WTC11 (cell line): ENCODE measurements at regions not wholly inside any gene's neighbourhood (a gene's known extent, or its start where the extent isn't known, plus 50 kb on each side); places are given as distances from the start of the nearest gene placed in this dataset.

Experiments used
- ATAC-seq: fragments of 200-7000 bp; cut with Tn5 transposase; 2 replicates; pipeline ENCODE4 v1.10.0; 2021; ENCODE audit warnings: mild to moderate bottlenecking, moderate library complexity
- CTCF ChIA-PET: fragments of 300-600 bp; sonication (Branson Sonifier 250); formaldehyde crosslinking; loops from one replicate; lab custom pipeline; 2021; ENCODE audit warnings: antibody characterized with exemption; lab: Charles Lee
- POLR2A ChIA-PET: fragments of 350-600 bp; sonication (Branson Sonifier 250); formaldehyde crosslinking; loops from one replicate; lab custom pipeline; 2021; ENCODE audit warnings: antibody characterized with exemption; lab: Charles Lee
- DNase-seq: peaks from one replicate; pipeline ENCODE4 v3.0.0; 2021; ENCODE audit warnings: low spot score
- H3K27ac Mint-ChIP-seq: 2 replicates; pipeline ENCODE4 v1.8.0; 2021; ENCODE audit warnings: mixed read lengths
- H3K27me3 Mint-ChIP-seq: 2 replicates; pipeline ENCODE4 v1.8.0; 2021; ENCODE audit warnings: low read depth, mild to moderate bottlenecking, moderate library complexity, mixed read lengths
- H3K36me3 Mint-ChIP-seq: 2 replicates; pipeline ENCODE4 v1.8.0; 2021; ENCODE audit warnings: mixed read lengths
- H3K4me1 Mint-ChIP-seq: 2 replicates; pipeline ENCODE4 v1.8.0; 2022; ENCODE audit warnings: mixed read lengths
- H3K4me3 Mint-ChIP-seq: 2 replicates; pipeline ENCODE4 v1.8.0; 2021; ENCODE audit warnings: mild to moderate bottlenecking, moderate library complexity, mixed read lengths
- H3K9me3 Mint-ChIP-seq: 2 replicates; pipeline ENCODE4 v1.8.0; 2021; ENCODE audit warnings: mixed read lengths
- ELF4 ChIP-seq: sonication (generic); formaldehyde crosslinking; IDR thresholded peaks from 2 replicates; pipeline ENCODE4 v1.8.1; 2022; ENCODE audit warnings: low read depth, mild to moderate bottlenecking, moderate library complexity, missing genetic modification reagents
- MYBL2 ChIP-seq: sonication (generic); formaldehyde crosslinking; IDR thresholded peaks from 2 replicates; pipeline ENCODE4 v1.8.1; 2023; ENCODE audit warnings: mild to moderate bottlenecking, moderate library complexity, missing genetic modification reagents
- NR3C1 ChIP-seq: sonication (generic); formaldehyde crosslinking; conservative IDR thresholded peaks from 2 replicates; pipeline ENCODE4 v1.8.1; 2023; ENCODE audit warnings: low read depth, mild to moderate bottlenecking, missing genetic modification reagents
- OVOL2 ChIP-seq: fragments of 250-450 bp; sonication (Bioruptor Pico); IDR thresholded peaks from 2 replicates; pipeline ENCODE4 v1.9.0; 2021; ENCODE audit warnings: mild to moderate bottlenecking, borderline replicate concordance
- ZNF121 ChIP-seq: sonication (generic); formaldehyde crosslinking; IDR thresholded peaks from 2 replicates; pipeline ENCODE4 v1.8.0; 2023; ENCODE audit warnings: missing genetic modification reagents
- ZNF138 ChIP-seq: sonication (generic); formaldehyde crosslinking; conservative IDR thresholded peaks from 2 replicates; pipeline ENCODE4 v1.8.1; 2022; ENCODE audit warnings: mild to moderate bottlenecking, moderate library complexity, missing genetic modification reagents
- ZNF219 ChIP-seq: sonication (generic); formaldehyde crosslinking; IDR thresholded peaks from 2 replicates; pipeline ENCODE4 v1.8.0; 2023; ENCODE audit warnings: missing genetic modification reagents, mild to moderate bottlenecking, borderline replicate concordance
- TF ChIP-seq, protein P1 (sequence below): sonication (generic); formaldehyde crosslinking; IDR thresholded peaks from 2 replicates; pipeline ENCODE4 v1.8.0; 2022; ENCODE audit warnings: mild to moderate bottlenecking, missing genetic modification reagents
- TF ChIP-seq, protein P2 (sequence below): sonication (generic); formaldehyde crosslinking; IDR thresholded peaks from 2 replicates; pipeline ENCODE4 v1.8.0; 2022; ENCODE audit warnings: mild to moderate bottlenecking, missing genetic modification reagents
- TF ChIP-seq, protein P3 (sequence below): sonication (generic); formaldehyde crosslinking; IDR thresholded peaks from 2 replicates; pipeline ENCODE4 v1.8.1; 2023; ENCODE audit warnings: mild to moderate bottlenecking, missing genetic modification reagents
- TF ChIP-seq, protein P4 (sequence below): fragments of 250-450 bp; sonication (Bioruptor Pico); IDR thresholded peaks from 2 replicates; pipeline ENCODE4 v2.1.2; 2022; ENCODE audit warnings: mild to moderate bottlenecking, moderate library complexity
- TF ChIP-seq, protein P5 (sequence below): sonication (generic); formaldehyde crosslinking; IDR thresholded peaks from 2 replicates; pipeline ENCODE4 v1.8.0; 2023; ENCODE audit warnings: missing genetic modification reagents, mild to moderate bottlenecking, borderline replicate concordance
- TF ChIP-seq, protein P6 (sequence below): sonication (generic); formaldehyde crosslinking; IDR thresholded peaks from 2 replicates; pipeline ENCODE4 v1.8.0; 2023; ENCODE audit warnings: missing genetic modification reagents
- TF ChIP-seq, protein P7 (sequence below): sonication (generic); formaldehyde crosslinking; IDR thresholded peaks from 2 replicates; pipeline ENCODE4 v1.8.1; 2023; ENCODE audit warnings: mild to moderate bottlenecking, missing genetic modification reagents, moderate library complexity
- TF ChIP-seq, protein P8 (sequence below): sonication (generic); formaldehyde crosslinking; IDR thresholded peaks from 2 replicates; pipeline ENCODE4 v1.8.1; 2023; ENCODE audit warnings: mild to moderate bottlenecking, missing genetic modification reagents, borderline replicate concordance

DNA sequence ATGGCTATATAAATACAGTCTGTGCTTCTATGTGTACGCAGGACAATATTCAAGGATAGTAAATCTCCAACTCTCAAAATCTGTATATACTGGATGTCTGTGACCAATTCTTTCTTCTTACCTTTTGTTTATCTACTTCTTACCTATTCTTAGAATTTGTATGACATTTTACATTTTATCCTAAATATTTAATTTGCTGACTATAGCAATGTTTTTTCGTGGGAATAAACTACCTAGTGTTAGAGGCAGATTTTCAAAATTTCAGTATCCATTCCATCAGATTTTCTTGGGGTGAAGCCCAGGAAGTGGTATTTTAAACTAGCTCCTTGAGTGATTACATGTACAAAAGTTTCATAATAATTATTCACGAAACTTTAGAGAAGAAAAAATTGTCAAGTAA is 334.5 kb upstream of the BCHE start:
- ChIA-PET CTCF (no interaction called here), POLR2A (interaction anchor here (0.8 kb wide), 1 partner anchor 79 kb away, joined by 3 read pairs; no protein-coding TSS in a partner anchor)
- ATAC-seq (no peak), DNase-seq (no peak)
- no peak overlapping the region for H3K4me3 Mint-ChIP-seq
- H3K27ac Mint-ChIP-seq = no peak overlapping the region
- no peaks in the 10 kb centered on the region for H3K4me1 Mint-ChIP-seq
- no peak for TF ChIP-seq ZNF138
- TF ChIP-seq, protein P1, sequence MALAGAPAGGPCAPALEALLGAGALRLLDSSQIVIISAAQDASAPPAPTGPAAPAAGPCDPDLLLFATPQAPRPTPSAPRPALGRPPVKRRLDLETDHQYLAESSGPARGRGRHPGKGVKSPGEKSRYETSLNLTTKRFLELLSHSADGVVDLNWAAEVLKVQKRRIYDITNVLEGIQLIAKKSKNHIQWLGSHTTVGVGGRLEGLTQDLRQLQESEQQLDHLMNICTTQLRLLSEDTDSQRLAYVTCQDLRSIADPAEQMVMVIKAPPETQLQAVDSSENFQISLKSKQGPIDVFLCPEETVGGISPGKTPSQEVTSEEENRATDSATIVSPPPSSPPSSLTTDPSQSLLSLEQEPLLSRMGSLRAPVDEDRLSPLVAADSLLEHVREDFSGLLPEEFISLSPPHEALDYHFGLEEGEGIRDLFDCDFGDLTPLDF = no peak
- TF ChIP-seq, protein P2, sequence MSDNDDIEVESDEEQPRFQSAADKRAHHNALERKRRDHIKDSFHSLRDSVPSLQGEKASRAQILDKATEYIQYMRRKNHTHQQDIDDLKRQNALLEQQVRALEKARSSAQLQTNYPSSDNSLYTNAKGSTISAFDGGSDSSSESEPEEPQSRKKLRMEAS = no peak
- TF ChIP-seq, protein P3, sequence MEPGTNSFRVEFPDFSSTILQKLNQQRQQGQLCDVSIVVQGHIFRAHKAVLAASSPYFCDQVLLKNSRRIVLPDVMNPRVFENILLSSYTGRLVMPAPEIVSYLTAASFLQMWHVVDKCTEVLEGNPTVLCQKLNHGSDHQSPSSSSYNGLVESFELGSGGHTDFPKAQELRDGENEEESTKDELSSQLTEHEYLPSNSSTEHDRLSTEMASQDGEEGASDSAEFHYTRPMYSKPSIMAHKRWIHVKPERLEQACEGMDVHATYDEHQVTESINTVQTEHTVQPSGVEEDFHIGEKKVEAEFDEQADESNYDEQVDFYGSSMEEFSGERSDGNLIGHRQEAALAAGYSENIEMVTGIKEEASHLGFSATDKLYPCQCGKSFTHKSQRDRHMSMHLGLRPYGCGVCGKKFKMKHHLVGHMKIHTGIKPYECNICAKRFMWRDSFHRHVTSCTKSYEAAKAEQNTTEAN (CRISPR knock-in tag) = no peak
- TF ChIP-seq ELF4 (CRISPR knock-in tag) = no peak
- no peak for TF ChIP-seq ZNF219
- TF ChIP-seq, protein P4, sequence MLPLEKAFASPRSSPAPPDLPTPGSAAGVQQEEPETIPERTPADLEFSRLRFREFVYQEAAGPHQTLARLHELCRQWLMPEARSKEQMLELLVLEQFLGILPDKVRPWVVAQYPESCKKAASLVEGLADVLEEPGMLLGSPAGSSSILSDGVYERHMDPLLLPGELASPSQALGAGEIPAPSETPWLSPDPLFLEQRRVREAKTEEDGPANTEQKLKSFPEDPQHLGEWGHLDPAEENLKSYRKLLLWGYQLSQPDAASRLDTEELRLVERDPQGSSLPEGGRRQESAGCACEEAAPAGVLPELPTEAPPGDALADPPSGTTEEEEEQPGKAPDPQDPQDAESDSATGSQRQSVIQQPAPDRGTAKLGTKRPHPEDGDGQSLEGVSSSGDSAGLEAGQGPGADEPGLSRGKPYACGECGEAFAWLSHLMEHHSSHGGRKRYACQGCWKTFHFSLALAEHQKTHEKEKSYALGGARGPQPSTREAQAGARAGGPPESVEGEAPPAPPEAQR (CRISPR knock-in tag) = no peak
- TF ChIP-seq, protein P5, sequence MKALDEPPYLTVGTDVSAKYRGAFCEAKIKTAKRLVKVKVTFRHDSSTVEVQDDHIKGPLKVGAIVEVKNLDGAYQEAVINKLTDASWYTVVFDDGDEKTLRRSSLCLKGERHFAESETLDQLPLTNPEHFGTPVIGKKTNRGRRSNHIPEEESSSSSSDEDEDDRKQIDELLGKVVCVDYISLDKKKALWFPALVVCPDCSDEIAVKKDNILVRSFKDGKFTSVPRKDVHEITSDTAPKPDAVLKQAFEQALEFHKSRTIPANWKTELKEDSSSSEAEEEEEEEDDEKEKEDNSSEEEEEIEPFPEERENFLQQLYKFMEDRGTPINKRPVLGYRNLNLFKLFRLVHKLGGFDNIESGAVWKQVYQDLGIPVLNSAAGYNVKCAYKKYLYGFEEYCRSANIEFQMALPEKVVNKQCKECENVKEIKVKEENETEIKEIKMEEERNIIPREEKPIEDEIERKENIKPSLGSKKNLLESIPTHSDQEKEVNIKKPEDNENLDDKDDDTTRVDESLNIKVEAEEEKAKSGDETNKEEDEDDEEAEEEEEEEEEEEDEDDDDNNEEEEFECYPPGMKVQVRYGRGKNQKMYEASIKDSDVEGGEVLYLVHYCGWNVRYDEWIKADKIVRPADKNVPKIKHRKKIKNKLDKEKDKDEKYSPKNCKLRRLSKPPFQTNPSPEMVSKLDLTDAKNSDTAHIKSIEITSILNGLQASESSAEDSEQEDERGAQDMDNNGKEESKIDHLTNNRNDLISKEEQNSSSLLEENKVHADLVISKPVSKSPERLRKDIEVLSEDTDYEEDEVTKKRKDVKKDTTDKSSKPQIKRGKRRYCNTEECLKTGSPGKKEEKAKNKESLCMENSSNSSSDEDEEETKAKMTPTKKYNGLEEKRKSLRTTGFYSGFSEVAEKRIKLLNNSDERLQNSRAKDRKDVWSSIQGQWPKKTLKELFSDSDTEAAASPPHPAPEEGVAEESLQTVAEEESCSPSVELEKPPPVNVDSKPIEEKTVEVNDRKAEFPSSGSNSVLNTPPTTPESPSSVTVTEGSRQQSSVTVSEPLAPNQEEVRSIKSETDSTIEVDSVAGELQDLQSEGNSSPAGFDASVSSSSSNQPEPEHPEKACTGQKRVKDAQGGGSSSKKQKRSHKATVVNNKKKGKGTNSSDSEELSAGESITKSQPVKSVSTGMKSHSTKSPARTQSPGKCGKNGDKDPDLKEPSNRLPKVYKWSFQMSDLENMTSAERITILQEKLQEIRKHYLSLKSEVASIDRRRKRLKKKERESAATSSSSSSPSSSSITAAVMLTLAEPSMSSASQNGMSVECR (CRISPR knock-in tag) = no peak
- no peak for TF ChIP-seq MYBL2 (CRISPR knock-in tag)
- TF ChIP-seq NR3C1 (CRISPR knock-in tag) = no peak
- no peak for TF ChIP-seq OVOL2 (CRISPR knock-in tag)
- TF ChIP-seq, protein P6, sequence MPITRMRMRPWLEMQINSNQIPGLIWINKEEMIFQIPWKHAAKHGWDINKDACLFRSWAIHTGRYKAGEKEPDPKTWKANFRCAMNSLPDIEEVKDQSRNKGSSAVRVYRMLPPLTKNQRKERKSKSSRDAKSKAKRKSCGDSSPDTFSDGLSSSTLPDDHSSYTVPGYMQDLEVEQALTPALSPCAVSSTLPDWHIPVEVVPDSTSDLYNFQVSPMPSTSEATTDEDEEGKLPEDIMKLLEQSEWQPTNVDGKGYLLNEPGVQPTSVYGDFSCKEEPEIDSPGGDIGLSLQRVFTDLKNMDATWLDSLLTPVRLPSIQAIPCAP (CRISPR knock-in tag) = no peak
- TF ChIP-seq, protein P7, sequence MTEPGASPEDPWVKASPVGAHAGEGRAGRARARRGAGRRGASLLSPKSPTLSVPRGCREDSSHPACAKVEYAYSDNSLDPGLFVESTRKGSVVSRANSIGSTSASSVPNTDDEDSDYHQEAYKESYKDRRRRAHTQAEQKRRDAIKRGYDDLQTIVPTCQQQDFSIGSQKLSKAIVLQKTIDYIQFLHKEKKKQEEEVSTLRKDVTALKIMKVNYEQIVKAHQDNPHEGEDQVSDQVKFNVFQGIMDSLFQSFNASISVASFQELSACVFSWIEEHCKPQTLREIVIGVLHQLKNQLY = no peak
- TF ChIP-seq, protein P8, sequence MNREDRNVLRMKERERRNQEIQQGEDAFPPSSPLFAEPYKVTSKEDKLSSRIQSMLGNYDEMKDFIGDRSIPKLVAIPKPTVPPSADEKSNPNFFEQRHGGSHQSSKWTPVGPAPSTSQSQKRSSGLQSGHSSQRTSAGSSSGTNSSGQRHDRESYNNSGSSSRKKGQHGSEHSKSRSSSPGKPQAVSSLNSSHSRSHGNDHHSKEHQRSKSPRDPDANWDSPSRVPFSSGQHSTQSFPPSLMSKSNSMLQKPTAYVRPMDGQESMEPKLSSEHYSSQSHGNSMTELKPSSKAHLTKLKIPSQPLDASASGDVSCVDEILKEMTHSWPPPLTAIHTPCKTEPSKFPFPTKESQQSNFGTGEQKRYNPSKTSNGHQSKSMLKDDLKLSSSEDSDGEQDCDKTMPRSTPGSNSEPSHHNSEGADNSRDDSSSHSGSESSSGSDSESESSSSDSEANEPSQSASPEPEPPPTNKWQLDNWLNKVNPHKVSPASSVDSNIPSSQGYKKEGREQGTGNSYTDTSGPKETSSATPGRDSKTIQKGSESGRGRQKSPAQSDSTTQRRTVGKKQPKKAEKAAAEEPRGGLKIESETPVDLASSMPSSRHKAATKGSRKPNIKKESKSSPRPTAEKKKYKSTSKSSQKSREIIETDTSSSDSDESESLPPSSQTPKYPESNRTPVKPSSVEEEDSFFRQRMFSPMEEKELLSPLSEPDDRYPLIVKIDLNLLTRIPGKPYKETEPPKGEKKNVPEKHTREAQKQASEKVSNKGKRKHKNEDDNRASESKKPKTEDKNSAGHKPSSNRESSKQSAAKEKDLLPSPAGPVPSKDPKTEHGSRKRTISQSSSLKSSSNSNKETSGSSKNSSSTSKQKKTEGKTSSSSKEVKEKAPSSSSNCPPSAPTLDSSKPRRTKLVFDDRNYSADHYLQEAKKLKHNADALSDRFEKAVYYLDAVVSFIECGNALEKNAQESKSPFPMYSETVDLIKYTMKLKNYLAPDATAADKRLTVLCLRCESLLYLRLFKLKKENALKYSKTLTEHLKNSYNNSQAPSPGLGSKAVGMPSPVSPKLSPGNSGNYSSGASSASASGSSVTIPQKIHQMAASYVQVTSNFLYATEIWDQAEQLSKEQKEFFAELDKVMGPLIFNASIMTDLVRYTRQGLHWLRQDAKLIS (CRISPR knock-in tag) = no peak
- no peak for TF ChIP-seq ZNF121
- H3K9me3 Mint-ChIP-seq = no peaks in the 10 kb centered on the region
- no peaks in the 10 kb centered on the region for H3K36me3 Mint-ChIP-seq
- H3K27me3 Mint-ChIP-seq = no peaks in the 10 kb centered on the region
